MCF 10A (cell line): ENCODE measurements at regions not wholly inside any gene's neighbourhood (a gene's known extent, or its start where the extent isn't known, plus 50 kb on each side); places are given as distances from the start of the nearest gene placed in this dataset.

Experiments used
- BruUV-seq: library from RNA; stranded (reverse); fragments of 400-500 nt; replicated peaks from 2 replicates; lab custom pipeline; 2021; lab: Mats Ljungman, UMichigan
- CTCF ChIA-PET: fragments of 300-600 bp; sonication (Branson Sonifier 250); formaldehyde crosslinking; extraction: SDS; loops from one replicate; lab custom pipeline; 2021; ENCODE audit warnings: antibody characterized with exemption, inconsistent platforms; lab: Yijun Ruan, JAX
- POLR2A ChIA-PET: fragments of 300-600, 350-650 bp; sonication (Branson Sonifier 250); formaldehyde crosslinking; extraction: SDS; loops from one replicate; lab custom pipeline; 2020; ENCODE audit warnings: antibody characterized with exemption, inconsistent platforms; lab: Yijun Ruan, JAX
- DNase-seq: peaks from one replicate; pipeline ENCODE4 v3.0.0-alpha.2; 2018; ENCODE audit not compliant: unreplicated experiment
- H3K27ac Mint-ChIP-seq: one replicate; pipeline ENCODE4 v1.8.0; 2022; ENCODE audit warnings: mild to moderate bottlenecking, low read depth, mixed read lengths; ENCODE audit not compliant: unreplicated experiment
- H3K27me3 Mint-ChIP-seq: one replicate; pipeline ENCODE4 v1.8.0; 2022; ENCODE audit warnings: mixed read lengths; ENCODE audit not compliant: insufficient read depth, unreplicated experiment
- H3K36me3 Mint-ChIP-seq: one replicate; pipeline ENCODE4 v1.8.0; 2022; ENCODE audit warnings: mild to moderate bottlenecking, moderate library complexity, mixed read lengths; ENCODE audit not compliant: insufficient read depth, unreplicated experiment
- H3K4me1 Mint-ChIP-seq: one replicate; pipeline ENCODE4 v1.8.0; 2022; ENCODE audit warnings: mixed read lengths; ENCODE audit not compliant: insufficient read depth, unreplicated experiment
- H3K4me3 Mint-ChIP-seq: one replicate; pipeline ENCODE4 v1.8.0; 2022; ENCODE audit warnings: mild to moderate bottlenecking, moderate library complexity, mixed read lengths; ENCODE audit not compliant: unreplicated experiment
- H3K9me3 Mint-ChIP-seq: one replicate; pipeline ENCODE4 v1.8.0; 2022; ENCODE audit warnings: mixed read lengths; ENCODE audit not compliant: unreplicated experiment
- intact Hi-C: fragments of 100-400 bp; cut with micrococcal nuclease; formaldehyde crosslinking; loops from 2 replicates; pipeline ENCODE4 v1.14.1; 2022
- TF ChIP-seq, protein P1 (sequence below): fragments of 200-600 bp; IDR thresholded peaks from one replicate; pipeline ENCODE4 v1.8.0; 2022; ENCODE audit warnings: antibody characterized with exemption, mild to moderate bottlenecking; ENCODE audit not compliant: unreplicated experiment

DNA sequence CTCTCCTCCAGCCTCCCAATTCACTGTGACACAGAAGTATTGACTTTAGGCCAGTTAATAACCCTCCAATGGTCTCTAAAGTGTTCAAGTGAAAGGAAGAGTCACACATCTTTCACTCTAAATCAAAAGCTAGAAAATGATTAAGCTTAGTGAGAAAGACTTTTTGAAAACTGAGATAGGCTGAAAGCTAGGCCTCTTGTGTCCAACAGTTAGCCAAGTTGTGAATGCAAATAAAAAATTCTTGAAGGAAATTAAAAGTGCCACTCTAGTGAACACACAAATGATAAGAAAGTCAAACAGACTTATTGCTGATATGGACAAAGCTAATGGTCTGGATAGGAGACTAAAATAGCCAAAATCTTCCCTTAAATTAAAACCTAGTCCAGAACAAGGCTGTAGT, 687.2 kb downstream of the TRIML1 start:
- POLR2A ChIA-PET, result no interaction called here
- intact Hi-C loops, result no loop called here

DNA sequence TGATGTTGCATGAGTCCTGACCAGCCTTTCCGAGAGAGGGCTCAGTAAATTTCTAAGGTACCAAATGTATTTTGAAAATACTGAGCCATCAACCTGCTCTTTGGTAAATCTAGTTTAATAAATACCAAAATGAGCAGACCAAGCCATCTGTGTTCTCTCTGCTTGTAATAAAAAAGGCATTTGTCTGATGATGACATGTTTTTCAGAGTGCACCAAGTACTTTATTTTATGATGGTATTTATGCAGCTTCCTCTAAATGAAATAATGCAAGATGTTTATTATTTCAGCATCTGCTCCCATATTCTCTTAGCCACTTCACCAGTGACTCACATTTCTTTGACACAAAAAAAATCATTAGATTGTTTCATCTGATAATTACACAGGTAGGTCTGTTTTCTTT, 700.5 kb downstream of the TRIML1 start:
- intact Hi-C loops, result no loop called here
- Mint-ChIP-seq H3K36me3 (no peaks in the 10 kb centered on the region), H3K27ac (no peak overlapping the region), H3K4me3 (no peak overlapping the region), H3K4me1 (peaks cover 16% of the 10 kb centered on the region), H3K9me3 (peaks cover under 1% of the 10 kb centered on the region), H3K27me3 (no peaks in the 10 kb centered on the region)
- TF ChIP-seq, protein P1, sequence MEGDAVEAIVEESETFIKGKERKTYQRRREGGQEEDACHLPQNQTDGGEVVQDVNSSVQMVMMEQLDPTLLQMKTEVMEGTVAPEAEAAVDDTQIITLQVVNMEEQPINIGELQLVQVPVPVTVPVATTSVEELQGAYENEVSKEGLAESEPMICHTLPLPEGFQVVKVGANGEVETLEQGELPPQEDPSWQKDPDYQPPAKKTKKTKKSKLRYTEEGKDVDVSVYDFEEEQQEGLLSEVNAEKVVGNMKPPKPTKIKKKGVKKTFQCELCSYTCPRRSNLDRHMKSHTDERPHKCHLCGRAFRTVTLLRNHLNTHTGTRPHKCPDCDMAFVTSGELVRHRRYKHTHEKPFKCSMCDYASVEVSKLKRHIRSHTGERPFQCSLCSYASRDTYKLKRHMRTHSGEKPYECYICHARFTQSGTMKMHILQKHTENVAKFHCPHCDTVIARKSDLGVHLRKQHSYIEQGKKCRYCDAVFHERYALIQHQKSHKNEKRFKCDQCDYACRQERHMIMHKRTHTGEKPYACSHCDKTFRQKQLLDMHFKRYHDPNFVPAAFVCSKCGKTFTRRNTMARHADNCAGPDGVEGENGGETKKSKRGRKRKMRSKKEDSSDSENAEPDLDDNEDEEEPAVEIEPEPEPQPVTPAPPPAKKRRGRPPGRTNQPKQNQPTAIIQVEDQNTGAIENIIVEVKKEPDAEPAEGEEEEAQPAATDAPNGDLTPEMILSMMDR, result no peak
- no peak for DNase-seq
- ChIA-PET POLR2A (no interaction called here), CTCF (no interaction called here)
- BruUV-seq, result no TSS peak

More for the DNA sequence above, 687.2 kb downstream of the TRIML1 start:
- H3K27me3 Mint-ChIP-seq, result no peaks in the 10 kb centered on the region
- no peaks in the 10 kb centered on the region for H3K36me3 Mint-ChIP-seq
- no peak overlapping the region for H3K4me3 Mint-ChIP-seq
- no peak overlapping the region for H3K27ac Mint-ChIP-seq
- CTCF ChIA-PET, result interaction anchor here (0.6 kb wide), 1 partner anchor 9 kb away, joined by 3 read pairs; no protein-coding TSS in a partner anchor
- no peaks in the 10 kb centered on the region for H3K9me3 Mint-ChIP-seq
- TF ChIP-seq, protein P1, result no peak
- BruUV-seq, result no TSS peak
- no peaks in the 10 kb centered on the region for H3K4me1 Mint-ChIP-seq
- DNase-seq, result no peak

DNA sequence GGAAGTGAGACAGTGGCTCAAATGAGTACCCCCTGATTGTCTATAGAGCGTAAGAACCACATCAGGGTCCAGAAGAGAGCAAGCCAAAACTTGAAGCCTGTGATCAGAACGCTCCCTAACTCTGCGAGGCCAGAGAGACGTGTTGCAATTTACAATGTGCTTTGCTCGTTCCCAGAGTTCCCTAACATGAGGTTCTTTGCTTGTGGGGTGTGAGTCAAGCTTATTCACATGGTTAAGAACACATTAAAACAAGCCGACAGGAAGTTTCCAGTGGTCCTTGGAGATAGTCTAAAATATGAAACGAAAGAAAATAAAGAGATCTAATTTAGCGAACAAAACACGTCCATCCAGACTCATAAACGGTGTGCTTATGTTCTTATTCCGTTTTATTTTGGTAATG, 702.3 kb downstream of the TRIML1 start:
- Mint-ChIP-seq H3K36me3 (no peaks in the 10 kb centered on the region), H3K4me3 (peak overlapping the region; percentile 49), H3K27ac (no peak overlapping the region), H3K9me3 (peaks cover 10% of the 10 kb centered on the region), H3K27me3 (no peaks in the 10 kb centered on the region), H3K4me1 (peaks cover 16% of the 10 kb centered on the region)
- ChIA-PET CTCF (interaction anchor here (0.6 kb wide), 2 partner anchors 20 to 360 kb away, joined by 3 read pairs; no protein-coding TSS in a partner anchor), POLR2A (interaction anchor here (0.6 to 1.2 kb wide), 2 partner anchors 15 to 340 kb away, joined by 3 to 4 read pairs; no protein-coding TSS in a partner anchor)
- DNase-seq, result peak; percentile 30
- TF ChIP-seq, protein P1, result no peak
- no TSS peak for BruUV-seq
- intact Hi-C loops, result no loop called here

DNA sequence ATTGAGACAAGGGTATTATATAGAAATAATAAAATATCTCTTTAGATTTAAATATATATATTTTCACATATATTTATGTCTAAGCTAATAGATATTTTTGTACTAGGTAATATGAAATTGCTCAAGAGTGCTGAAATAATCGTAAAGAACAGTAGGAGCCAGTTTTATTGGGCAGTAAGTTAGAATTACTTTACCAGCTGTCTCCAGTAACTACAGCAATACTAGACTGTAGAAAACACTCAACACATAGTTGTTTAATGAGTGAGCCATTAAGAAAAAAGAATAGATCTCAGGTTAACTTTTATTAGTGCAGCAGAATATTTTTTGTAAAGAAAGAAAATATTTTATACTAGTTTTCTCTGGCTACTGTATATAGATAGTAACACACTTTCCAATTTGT, 715.2 kb downstream of the TRIML1 start:
- Mint-ChIP-seq H3K36me3 (no peaks in the 10 kb centered on the region), H3K4me1 (peaks cover 8% of the 10 kb centered on the region), H3K4me3 (no peak overlapping the region), H3K27ac (peak overlapping the region; percentile 91), H3K27me3 (no peaks in the 10 kb centered on the region), H3K9me3 (no peaks in the 10 kb centered on the region)
- DNase-seq, result no peak
- no TSS peak for BruUV-seq
- ChIA-PET CTCF (interaction anchor here (0.7 kb wide), 1 partner anchor 946 kb away, joined by 3 read pairs; no protein-coding TSS in a partner anchor), POLR2A (interaction anchor here (0.5 to 0.9 kb wide), 5 partner anchors 12 to 1863 kb away, joined by 3 to 4 read pairs (median 3); no protein-coding TSS in a partner anchor)
- intact Hi-C loops, result no loop called here
- TF ChIP-seq, protein P1, result no peak
